H1 (cell line): ENCODE measurements at regions not wholly inside any gene's neighbourhood (a gene's known extent, or its start where the extent isn't known, plus 50 kb on each side); places are given as distances from the start of the nearest gene placed in this dataset.

Source experiments
- CTCF ChIA-PET: fragments of 300-600 bp; sonication (Branson Sonifier 250); formaldehyde crosslinking; loops from one replicate; lab custom pipeline; 2021; ENCODE audit not compliant: partially characterized antibody; lab: Charles Lee
- POLR2A ChIA-PET: fragments of 300-600 bp; sonication (Branson Sonifier 250); formaldehyde crosslinking; loops from one replicate; lab custom pipeline; 2021; ENCODE audit warnings: inconsistent platforms; ENCODE audit not compliant: partially characterized antibody; lab: Charles Lee
- DNase-seq, 2 experiments: peaks; one replicate each; pipeline versions ENCODE4 v3.0.0 to v3.0.0-alpha.2; 2010 to 2022; ENCODE audit warnings: low spot score in 2 of 2, low read depth in 1 of 2, mixed read lengths in 1 of 2
- FAIRE-seq: peaks from 2 replicates; lab custom pipeline; 2011; peaks lifted over from hg19 to GRCh38; lab: Jason Lieb, UNC
- H2AFZ ChIP-seq: 2 replicates; pipeline ENCODE4 v1.8.1; 2012; ENCODE audit warnings: low read length, inconsistent platforms
- H2AK5ac ChIP-seq: 2 replicates; pipeline ENCODE4 v1.6.1; 2013; ENCODE audit warnings: low read depth, low read length
- H2BK120ac ChIP-seq: replicated peaks from 2 replicates; pipeline ENCODE3; 2013; ENCODE audit warnings: low read depth, low read length, inconsistent platforms
- H2BK12ac ChIP-seq: 2 replicates; pipeline ENCODE4 v1.6.1; 2013; ENCODE audit warnings: low read depth, low read length
- H2BK15ac ChIP-seq: 2 replicates; pipeline ENCODE4 v1.6.1; 2013; ENCODE audit warnings: low read length
- H2BK20ac ChIP-seq: 2 replicates; pipeline ENCODE4 v1.6.1; 2013; ENCODE audit warnings: low read length
- H2BK5ac ChIP-seq: 2 replicates; pipeline ENCODE4 v1.6.1; 2013; ENCODE audit warnings: low read depth, low read length
- H3K14ac ChIP-seq: 2 replicates; pipeline ENCODE4 v1.6.1; 2013; ENCODE audit warnings: inconsistent platforms; ENCODE audit not compliant: insufficient read length
- H3K18ac ChIP-seq: 2 replicates; pipeline ENCODE4 v1.6.1; 2013; ENCODE audit warnings: low read length; ENCODE audit errors: extremely low read depth
- H3K23ac ChIP-seq: 2 replicates; pipeline ENCODE4 v1.6.1; 2013; ENCODE audit warnings: inconsistent platforms; ENCODE audit not compliant: insufficient read length
- H3K23me2 ChIP-seq: 2 replicates; pipeline ENCODE4 v1.6.1; 2013; ENCODE audit warnings: low read depth, low read length
- H3K27ac ChIP-seq: 2 replicates; pipeline ENCODE4 v1.6.1; 2011; ENCODE audit warnings: low read depth, low read length, inconsistent platforms
- H3K27me3 ChIP-seq, 4 experiments: replicated peaks in 1 of 4; 1 replicate in 1 of 4; 2 replicates in 3 of 4; pipeline versions ENCODE4 v1.6.1 to v1.8.1; 2011 to 2013; ENCODE audit warnings: low read length in 3 of 4, mild to moderate bottlenecking in 3 of 4, inconsistent platforms in 2 of 4, mixed read lengths in 2 of 4, moderate library complexity in 1 of 4; ENCODE audit not compliant: control insufficient read depth in 3 of 4, insufficient read depth in 3 of 4; ENCODE audit errors: extremely low read depth in 1 of 4
- H3K36me3 ChIP-seq, 4 experiments: 2 replicates each; pipeline versions ENCODE4 v1.6.1 to v1.8.1; 2011 to 2013; ENCODE audit warnings: mild to moderate bottlenecking in 4 of 4, low read length in 3 of 4, moderate library complexity in 2 of 4, control low read depth in 1 of 4, inconsistent platforms in 1 of 4; ENCODE audit not compliant: insufficient read depth in 4 of 4, control insufficient read depth in 2 of 4
- H3K4ac ChIP-seq: replicated peaks from 2 replicates; pipeline ENCODE3; 2013; ENCODE audit warnings: low read length, low read depth, mixed read lengths, inconsistent platforms; ENCODE audit not compliant: insufficient read length
- H3K4me1 ChIP-seq, 4 experiments: replicated peaks in 1 of 4; 1 replicate in 1 of 4; 2 replicates in 3 of 4; pipeline versions ENCODE4 v1.6.1 to v1.8.1; 2011 to 2013; ENCODE audit warnings: low read length in 3 of 4, inconsistent platforms in 2 of 4, mixed read lengths in 1 of 4; ENCODE audit not compliant: insufficient read depth in 4 of 4, control insufficient read depth in 3 of 4
- H3K4me2 ChIP-seq, 2 experiments: 2 replicates each; pipeline versions ENCODE4 v1.6.1 to v1.8.1; 2011 to 2013; ENCODE audit warnings: low read depth in 2 of 2, low read length in 2 of 2, control low read depth in 1 of 2, inconsistent platforms in 1 of 2, mild to moderate bottlenecking in 1 of 2; ENCODE audit not compliant: insufficient read depth in 1 of 2
- H3K4me3 ChIP-seq, 4 experiments: fragments of 200-600, 300-600 bp in 1 of 4; sonication (generic), shearing (Covaris generic), sonication (Bioruptor Twin) in 1 of 4; 2 replicates each; pipeline versions ENCODE4 v1.5.1 to v1.8.1; 2011 to 2016; ENCODE audit warnings: low read length in 4 of 4, low read depth in 3 of 4, control low read depth in 2 of 4, inconsistent platforms in 2 of 4, mild to moderate bottlenecking in 2 of 4, mixed read lengths in 1 of 4, moderate library complexity in 1 of 4; ENCODE audit not compliant: insufficient read depth in 2 of 4; ENCODE audit errors: extremely low read depth in 1 of 4
- H3K56ac ChIP-seq: replicated peaks from 2 replicates; pipeline ENCODE3; 2013; ENCODE audit warnings: low read depth, mild to moderate bottlenecking, mixed read lengths, low read length, inconsistent platforms; ENCODE audit not compliant: insufficient read length
- H3K79me1 ChIP-seq: 2 replicates; pipeline ENCODE4 v1.6.1; 2013; ENCODE audit warnings: low read depth, low read length, control low read depth
- H3K79me2 ChIP-seq, 2 experiments: 2 replicates each; pipeline versions ENCODE4 v1.6.1 to v1.8.1; 2012 to 2013; ENCODE audit warnings: low read length in 2 of 2, mild to moderate bottlenecking in 2 of 2, inconsistent platforms in 1 of 2; ENCODE audit not compliant: insufficient read depth in 2 of 2, control insufficient read depth in 1 of 2
- H3K9ac ChIP-seq, 4 experiments: replicated peaks in 1 of 4; 1 replicate in 1 of 4; 2 replicates in 3 of 4; pipeline versions ENCODE4 v1.6.1 to v1.8.1; 2011 to 2013; ENCODE audit warnings: low read depth in 3 of 4, low read length in 3 of 4, control low read depth in 2 of 4, mild to moderate bottlenecking in 2 of 4, moderate library complexity in 2 of 4, inconsistent platforms in 1 of 4; ENCODE audit errors: extremely low read depth in 1 of 4
- H3K9me3 ChIP-seq, 2 experiments: 2 replicates each; pipeline versions ENCODE4 v1.6.1 to v1.8.1; 2012 to 2013; ENCODE audit warnings: mild to moderate bottlenecking in 2 of 2, moderate library complexity in 2 of 2, control low read depth in 1 of 2, inconsistent platforms in 1 of 2, low read depth in 1 of 2, low read length in 1 of 2, mixed read lengths in 1 of 2; ENCODE audit not compliant: insufficient read depth in 2 of 2
- H4K20me1 ChIP-seq, 2 experiments: replicated peaks in 1 of 2; 2 replicates each; pipeline versions ENCODE3 to v1.8.1; 2011 to 2013; ENCODE audit warnings: inconsistent platforms in 2 of 2, low read length in 2 of 2, mild to moderate bottlenecking in 1 of 2; ENCODE audit not compliant: insufficient read depth in 2 of 2, control insufficient read depth in 1 of 2
- H4K5ac ChIP-seq: 2 replicates; pipeline ENCODE4 v1.6.1; 2013; ENCODE audit warnings: low read length, low read depth, mixed read lengths, inconsistent platforms; ENCODE audit not compliant: insufficient read length
- H4K8ac ChIP-seq: 2 replicates; pipeline ENCODE4 v1.8.0; 2013; ENCODE audit warnings: mild to moderate bottlenecking, moderate library complexity, low read length, inconsistent platforms; ENCODE audit not compliant: insufficient read depth; ENCODE audit errors: extremely low read depth
- H4K91ac ChIP-seq: replicated peaks from 2 replicates; pipeline ENCODE3; 2013; ENCODE audit warnings: low read length, mixed read lengths, inconsistent platforms; ENCODE audit not compliant: insufficient read length
- ATF2 ChIP-seq: IDR thresholded peaks from 2 replicates; pipeline ENCODE4 v1.6.1; 2012; ENCODE audit warnings: low read length, inconsistent platforms
- CEBPB ChIP-seq: IDR thresholded peaks from 2 replicates; pipeline ENCODE4 v1.6.1; 2012; ENCODE audit warnings: low read depth, low read length
- CTCF ChIP-seq, 3 experiments: IDR thresholded peaks; 1 replicate in 2 of 3; 2 replicates in 1 of 3; pipeline versions ENCODE4 v1.5.1 to v1.6.1; 2011; ENCODE audit warnings: low read length in 3 of 3, mild to moderate bottlenecking in 3 of 3, inconsistent platforms in 2 of 3, low read depth in 1 of 3, moderate library complexity in 1 of 3; ENCODE audit not compliant: insufficient read depth in 1 of 3; ENCODE audit errors: control extremely low read depth in 1 of 3
- RAD21 ChIP-seq, 2 experiments: IDR thresholded peaks in 1 of 2; conservative IDR thresholded peaks in 1 of 2; 2 replicates each; pipeline ENCODE4 v1.6.1; 2011; ENCODE audit warnings: low read depth in 2 of 2, low read length in 2 of 2, improper control_type of control experiment in 1 of 2, inconsistent platforms in 1 of 2, mild to moderate bottlenecking in 1 of 2, moderate library complexity in 1 of 2
- RBBP5 ChIP-seq: IDR thresholded peaks from 2 replicates; pipeline ENCODE4 v1.7.1; 2012; ENCODE audit warnings: low read depth, mild to moderate bottlenecking, inconsistent platforms, low read length, moderate library complexity, borderline replicate concordance
- RFX5 ChIP-seq: IDR thresholded peaks from 2 replicates; pipeline ENCODE4 v1.6.1; 2011; ENCODE audit warnings: low read depth, low read length, improper control_type of control experiment, borderline replicate concordance
- RNF2 ChIP-seq: fragments of 200-900, 300-1000 bp; sonication (generic); IDR thresholded peaks from 2 replicates; pipeline ENCODE4 v1.7.1; 2016; ENCODE audit warnings: borderline replicate concordance, low read depth, mild to moderate bottlenecking, antibody characterized with exemption, low read length; ENCODE audit not compliant: poor library complexity, severe bottlenecking; ENCODE audit errors: missing control alignments
- WGBS, 2 experiments: shearing (Covaris generic) in 1 of 2; methylation state at CpG; one replicate each; pipeline versions ENCODE4 v1.1.6 to v1.1.7; 2013 to 2015; ENCODE audit warnings: low lambda C conversion rate in 2 of 2, mixed read lengths in 2 of 2, inconsistent platforms in 1 of 2, low coverage in 1 of 2, missing lambda C conversion rate in 1 of 2; ENCODE audit not compliant: insufficient replicate concordance in 2 of 2, insufficient coverage in 1 of 2, insufficient read length in 1 of 2; ENCODE audit errors: extremely low coverage in 1 of 2, missing lambda C conversion rate in 1 of 2; 5-methylcytosine and 5-hydroxymethylcytosine counted together

DNA sequence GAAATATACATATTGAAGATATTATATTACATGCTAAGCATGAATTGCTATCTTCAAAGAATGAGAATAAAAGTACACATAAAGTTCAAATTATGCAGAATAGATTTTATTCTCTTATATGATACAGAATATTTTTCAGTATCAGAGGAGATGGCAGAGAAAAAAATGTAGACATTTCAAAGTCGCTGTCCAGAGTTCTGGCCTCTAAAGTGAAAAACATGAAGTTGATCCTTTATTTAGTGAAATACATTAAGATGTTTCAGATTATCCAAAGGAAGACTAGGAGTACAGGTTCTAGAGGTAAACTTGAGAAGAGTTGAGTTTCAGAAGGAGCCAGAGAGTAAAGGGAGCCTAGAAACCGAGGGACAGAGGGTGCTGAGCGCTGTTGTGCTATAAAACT lies 303.6 kb downstream of the UTP18 start:
- H2BK15ac ChIP-seq = no peak overlapping the region
- no peak overlapping the region for H2AK5ac ChIP-seq
- no peak overlapping the region for H4K91ac ChIP-seq
- H3K4me3 ChIP-seq = no peak overlapping the region
- H3K4me2 ChIP-seq = no peak overlapping the region
- no peak overlapping the region for H2BK120ac ChIP-seq
- POLR2A ChIA-PET = interaction anchor here (1.2 kb wide), 1 partner anchor 50 kb away, joined by 3 read pairs; no protein-coding TSS in a partner anchor
- H2BK12ac ChIP-seq = no peak overlapping the region
- CTCF ChIA-PET = interaction anchor here (0.7 to 1.6 kb wide), 5 partner anchors 9 to 170 kb away, joined by 3 to 4 read pairs (median 3); no protein-coding TSS in a partner anchor
- H3K4ac ChIP-seq = no peak overlapping the region
- no peaks in the 10 kb centered on the region for H3K4me1 ChIP-seq
- no peaks in the 10 kb centered on the region for H3K23me2 ChIP-seq
- H3K14ac ChIP-seq = no peak overlapping the region
- H3K27ac ChIP-seq = no peak overlapping the region
- no peak overlapping the region for H3K18ac ChIP-seq
- no peaks in the 10 kb centered on the region for H3K79me1 ChIP-seq
- no peak overlapping the region for H4K8ac ChIP-seq
- no peak overlapping the region for H2BK20ac ChIP-seq
- no peak overlapping the region for H3K56ac ChIP-seq
- 97% methylated on average over 3 of the region's 3 CpGs; no CpG with 5 or more reads in 1 of the 2 experiments for WGBS, 2 experiments
- peaks cover 0 to 1% (median 0%) of the 10 kb centered on the region in 4 experiments; a peak in 1 of 7 replicates for H3K27me3 ChIP-seq
- H2BK5ac ChIP-seq = no peak overlapping the region
- no peak overlapping the region for H3K23ac ChIP-seq
- FAIRE-seq = no peak
- H3K9ac ChIP-seq = no peak overlapping the region
- H4K20me1 ChIP-seq = no peaks in the 10 kb centered on the region
- no peak overlapping the region for H4K5ac ChIP-seq
- no peaks in the 10 kb centered on the region for H3K36me3 ChIP-seq
- H3K9me3 ChIP-seq = no peaks in the 10 kb centered on the region
- no peaks in the 10 kb centered on the region for H3K79me2 ChIP-seq
- TF ChIP-seq RBBP5 (no peak), CTCF (IDR thresholded peaks at IDR 0.05; ENCODE audit: control extremely low read depth in 1 of 3, insufficient read depth in 1 of 3, low read depth in 1 of 3, low read length in 3 of 3) (no peak), RAD21 (IDR thresholded peaks at IDR 0.05 in 1 of 2, conservative IDR thresholded peaks at IDR 0.05 in 1 of 2; ENCODE audit: low read depth in 2 of 2, low read length in 2 of 2) (no peak), RNF2 (no peak), RFX5 (no peak), CEBPB (no peak), ATF2 (no peak)
- no peak overlapping the region for H2AFZ ChIP-seq
- DNase-seq = no peak
